SU-DHL-6 (cell line): ENCODE measurements at regions not wholly inside any gene's neighbourhood (a gene's known extent, or its start where the extent isn't known, plus 50 kb on each side); places are given as distances from the start of the nearest gene placed in this dataset.

Source experiments
- H2AFZ ChIP-seq: fragments of 200-600 bp; sonication (generic); 2 replicates; pipeline ENCODE4 v1.6.1; 2014; ENCODE audit warnings: low read depth, mild to moderate bottlenecking, moderate library complexity, mixed read lengths, antibody characterized with exemption, low read length; ENCODE audit not compliant: severe bottlenecking
- H3F3A ChIP-seq: fragments of 200-600 bp; shearing (Covaris generic); 2 replicates; pipeline ENCODE4 v1.6.0; 2016; ENCODE audit warnings: antibody characterized with exemption, mild to moderate bottlenecking; ENCODE audit not compliant: insufficient read depth
- H3K27ac ChIP-seq: fragments of 200-600 bp; sonication (generic); 2 replicates; pipeline ENCODE4 v1.5.1; 2016; ENCODE audit warnings: low read depth, mild to moderate bottlenecking, low read length, moderate library complexity, mixed read lengths
- H3K27me3 ChIP-seq: fragments of 200-600 bp; sonication (generic), shearing (Covaris generic); 2 replicates; pipeline ENCODE4 v1.6.0; 2014; ENCODE audit warnings: mild to moderate bottlenecking, low read length
- H3K36me3 ChIP-seq: fragments of 200-600 bp; sonication (generic); 2 replicates; pipeline ENCODE4 v1.6.1; 2014; ENCODE audit warnings: mild to moderate bottlenecking, low read length, mixed read lengths
- H3K4me2 ChIP-seq: fragments of 300-600, 200-600 bp; shearing (Covaris generic), sonication (generic); 2 replicates; pipeline ENCODE4 v1.6.0; 2014; ENCODE audit warnings: low read length, low read depth, mild to moderate bottlenecking; ENCODE audit not compliant: poor library complexity, severe bottlenecking
- H3K4me3 ChIP-seq: fragments of 200-600 bp; sonication (generic); 2 replicates; pipeline ENCODE4 v1.5.1; 2014; ENCODE audit warnings: antibody characterized with exemption, low read length, mild to moderate bottlenecking, mixed read lengths; ENCODE audit not compliant: insufficient read depth, poor library complexity, severe bottlenecking
- H3K79me2 ChIP-seq: fragments of 200-600 bp; sonication (generic); 2 replicates; pipeline ENCODE4 v1.6.1; 2014; ENCODE audit warnings: mild to moderate bottlenecking, low read length, moderate library complexity; ENCODE audit not compliant: insufficient read depth
- H3K9ac ChIP-seq: fragments of 200-600 bp; sonication (generic); 2 replicates; pipeline ENCODE4 v1.7.0; 2014; ENCODE audit warnings: mild to moderate bottlenecking, low read length
- H3K9me2 ChIP-seq: fragments of 200-600 bp; sonication (generic); replicated peaks from 2 replicates; pipeline ENCODE4 v1.6.1; 2014; ENCODE audit warnings: low read length; ENCODE audit not compliant: insufficient read depth
- H3K9me3 ChIP-seq: fragments of 200-600 bp; sonication (generic); 2 replicates; pipeline ENCODE4 v1.6.1; 2014; ENCODE audit warnings: low read length, mixed read lengths; ENCODE audit not compliant: insufficient read depth
- H4K20me1 ChIP-seq: fragments of 200-600 bp; sonication (generic); 2 replicates; pipeline ENCODE4 v1.6.1; 2014; ENCODE audit warnings: low read depth, mild to moderate bottlenecking, antibody characterized with exemption, low read length, moderate library complexity, mixed read lengths
- EZH2phosphoT487 ChIP-seq: fragments of 200-600 bp; sonication (generic), shearing (Covaris generic); conservative IDR thresholded peaks from 2 replicates; pipeline ENCODE4 v1.6.1; 2018; ENCODE audit warnings: mild to moderate bottlenecking, antibody characterized with exemption, low read length, moderate library complexity, mixed read lengths
- TF ChIP-seq, protein P1 (sequence below): fragments of 200-600 bp; sonication (generic); IDR thresholded peaks from one replicate; pipeline ENCODE4 v1.5.1; 2017; ENCODE audit warnings: antibody characterized with exemption, mild to moderate bottlenecking, low read length, moderate library complexity; ENCODE audit not compliant: insufficient read depth, poor library complexity, severe bottlenecking

DNA sequence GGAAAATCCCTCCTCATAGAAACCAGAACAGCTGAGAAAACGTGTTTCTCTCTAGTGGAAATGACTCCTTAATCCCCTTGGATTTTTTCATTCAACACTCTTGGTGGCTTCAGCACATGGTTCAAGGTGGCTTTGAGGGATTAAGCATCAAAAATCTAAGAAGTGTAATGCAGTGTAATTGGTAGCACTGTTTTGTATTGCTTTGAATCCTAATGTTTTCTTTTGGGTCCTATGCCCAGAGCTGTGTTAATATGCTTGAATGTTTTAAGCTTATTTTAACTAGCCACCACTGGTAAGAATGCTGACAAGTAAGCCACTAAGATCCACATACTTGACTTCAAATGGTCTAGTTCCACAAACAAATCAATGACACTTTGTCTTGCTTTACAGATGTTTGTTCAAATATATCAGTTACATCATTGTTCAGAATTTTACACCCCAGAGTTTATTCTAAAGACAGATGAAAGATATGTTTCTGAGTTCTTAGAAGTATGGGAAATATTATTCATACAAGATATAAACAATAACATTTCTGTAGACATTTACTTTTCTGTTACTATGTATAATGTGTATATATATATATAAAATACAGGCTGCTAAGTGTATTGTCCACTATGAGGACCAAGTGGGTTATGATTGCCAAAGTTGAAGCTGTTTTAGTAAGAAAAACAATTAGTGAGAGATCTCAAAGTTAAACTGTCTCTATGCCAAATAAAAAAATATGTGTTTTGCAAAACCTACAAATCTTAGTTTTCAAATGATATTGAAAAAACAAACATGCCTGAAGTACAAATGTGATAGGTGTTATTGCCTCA, 220.8 kb downstream of the OGFRL1 start:
- no peaks in the 10 kb centered on the region for H3K79me2 ChIP-seq
- no peak overlapping the region for H3K4me2 ChIP-seq
- H3K27ac ChIP-seq = no peak overlapping the region
- H3K36me3 ChIP-seq = no peaks in the 10 kb centered on the region
- no peaks in the 10 kb centered on the region for H3K9me2 ChIP-seq
- no peaks in the 10 kb centered on the region for H4K20me1 ChIP-seq
- no peak overlapping the region for H2AFZ ChIP-seq
- H3K4me3 ChIP-seq = no peak overlapping the region
- H3K27me3 ChIP-seq = no peaks in the 10 kb centered on the region
- H3K9me3 ChIP-seq = no peaks in the 10 kb centered on the region
- TF ChIP-seq, protein P1, sequence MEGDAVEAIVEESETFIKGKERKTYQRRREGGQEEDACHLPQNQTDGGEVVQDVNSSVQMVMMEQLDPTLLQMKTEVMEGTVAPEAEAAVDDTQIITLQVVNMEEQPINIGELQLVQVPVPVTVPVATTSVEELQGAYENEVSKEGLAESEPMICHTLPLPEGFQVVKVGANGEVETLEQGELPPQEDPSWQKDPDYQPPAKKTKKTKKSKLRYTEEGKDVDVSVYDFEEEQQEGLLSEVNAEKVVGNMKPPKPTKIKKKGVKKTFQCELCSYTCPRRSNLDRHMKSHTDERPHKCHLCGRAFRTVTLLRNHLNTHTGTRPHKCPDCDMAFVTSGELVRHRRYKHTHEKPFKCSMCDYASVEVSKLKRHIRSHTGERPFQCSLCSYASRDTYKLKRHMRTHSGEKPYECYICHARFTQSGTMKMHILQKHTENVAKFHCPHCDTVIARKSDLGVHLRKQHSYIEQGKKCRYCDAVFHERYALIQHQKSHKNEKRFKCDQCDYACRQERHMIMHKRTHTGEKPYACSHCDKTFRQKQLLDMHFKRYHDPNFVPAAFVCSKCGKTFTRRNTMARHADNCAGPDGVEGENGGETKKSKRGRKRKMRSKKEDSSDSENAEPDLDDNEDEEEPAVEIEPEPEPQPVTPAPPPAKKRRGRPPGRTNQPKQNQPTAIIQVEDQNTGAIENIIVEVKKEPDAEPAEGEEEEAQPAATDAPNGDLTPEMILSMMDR = no peak
- TF ChIP-seq EZH2phosphoT487 = no peak
- H3K9ac ChIP-seq = no peak overlapping the region
- no peaks in the 10 kb centered on the region for H3F3A ChIP-seq

DNA sequence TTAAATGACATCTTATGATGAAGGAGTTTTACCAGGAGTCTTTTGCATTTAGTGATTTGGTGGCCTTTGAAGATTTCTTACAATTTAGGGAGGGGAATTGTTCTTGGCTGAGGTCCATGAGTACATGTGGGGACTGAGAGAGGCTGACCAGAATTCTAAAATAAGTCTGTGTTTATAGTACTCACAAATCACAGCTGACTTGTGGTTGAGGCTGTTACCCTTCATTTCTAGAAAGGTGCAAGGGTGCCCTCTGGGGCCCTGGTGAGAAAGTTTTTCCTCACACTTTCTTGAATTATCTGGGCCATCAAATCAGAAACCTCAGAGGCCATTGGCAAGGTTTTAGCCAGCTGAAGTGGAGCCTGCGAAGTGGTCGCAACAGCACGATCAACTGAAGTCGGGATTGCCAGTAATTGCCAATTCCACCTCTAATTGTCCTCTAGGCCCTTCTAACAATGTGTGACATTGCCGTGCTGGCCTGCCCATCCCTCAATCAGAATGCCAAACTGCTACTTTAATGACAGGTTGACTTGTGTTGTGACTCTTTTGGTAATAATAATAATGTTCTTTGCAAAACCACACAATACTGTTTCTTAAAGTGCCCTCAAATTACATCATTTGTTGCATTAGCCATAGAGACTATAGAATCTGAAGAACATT, 221.6 kb downstream of the OGFRL1 start:
- Histone ChIP-seq H3K9ac (no peak overlapping the region), H2AFZ (no peak overlapping the region), H3K9me2 (no peaks in the 10 kb centered on the region), H3K27me3 (no peaks in the 10 kb centered on the region), H3K36me3 (no peaks in the 10 kb centered on the region), H3F3A (no peaks in the 10 kb centered on the region), H3K9me3 (no peaks in the 10 kb centered on the region), H3K79me2 (no peaks in the 10 kb centered on the region), H4K20me1 (no peaks in the 10 kb centered on the region), H3K4me3 (no peak overlapping the region), H3K4me2 (no peak overlapping the region), H3K27ac (no peak overlapping the region)
- no peak for TF ChIP-seq EZH2phosphoT487
- TF ChIP-seq, protein P1 = peak; percentile 10

DNA sequence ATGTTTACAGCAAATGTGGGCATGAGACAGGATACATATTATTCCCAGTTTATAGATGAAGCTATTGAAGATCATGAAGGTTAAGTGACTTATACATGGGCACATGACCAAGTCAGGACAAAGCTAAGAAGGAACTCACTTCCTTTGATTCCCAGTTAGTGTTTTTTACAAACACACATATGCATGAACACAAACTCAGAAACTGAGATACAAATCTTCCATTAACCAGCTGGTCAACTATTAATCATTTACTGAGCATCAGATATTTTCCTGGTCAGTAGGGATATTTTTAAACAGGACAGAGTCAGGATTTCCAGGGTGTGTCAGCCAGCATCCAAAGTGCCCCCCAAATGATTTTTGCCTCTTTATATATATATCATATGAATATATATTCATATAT, 222.2 kb downstream of the OGFRL1 start:
- Histone ChIP-seq H3K27me3 (no peaks in the 10 kb centered on the region), H2AFZ (no peak overlapping the region), H3K27ac (no peak overlapping the region), H3K9me3 (no peaks in the 10 kb centered on the region), H3K79me2 (no peaks in the 10 kb centered on the region), H3K9me2 (no peaks in the 10 kb centered on the region), H3K4me2 (no peak overlapping the region), H3K36me3 (no peaks in the 10 kb centered on the region), H3K4me3 (no peak overlapping the region), H4K20me1 (no peaks in the 10 kb centered on the region), H3F3A (no peaks in the 10 kb centered on the region), H3K9ac (no peak overlapping the region)
- TF ChIP-seq, protein P1 = no peak
- no peak for TF ChIP-seq EZH2phosphoT487
